GM21360 (cell line): ENCODE measurements at regions not wholly inside any gene's neighbourhood (a gene's known extent, or its start where the extent isn't known, plus 50 kb on each side); places are given as distances from the start of the nearest gene placed in this dataset.
"Not testable (repeated sequence)": the region's sequence is repeated elsewhere in the genome, so short reads cannot be mapped to it uniquely, and the experiment has no call there.

ENCODE experiments used
- ATAC-seq: cut with Tn5 transposase; IDR thresholded peaks from one replicate; pipeline ENCODE4 v1.9.1; 2021; ENCODE audit warnings: mild to moderate bottlenecking, moderate library complexity; ENCODE audit not compliant: unreplicated experiment

GRCh38 chr13:90246687-90247345 lies 1100.7 kb upstream of the MIR17HG start:
- no peak for ATAC-seq

GRCh38 chr13:90253806-90254205 lies 1093.7 kb upstream of the MIR17HG start:
- ATAC-seq = no peak

- no peak for ATAC-seq
Measured at GRCh38 chr13:90254437-90254836, 1093.0 kb upstream of the MIR17HG start.

GRCh38 chr13:90256746-90257145 lies 1090.7 kb upstream of the MIR17HG start:
- ATAC-seq = no peak

GRCh38 chr13:90258129-90258528 lies 1089.4 kb upstream of the MIR17HG start:
- no peak for ATAC-seq

GRCh38 chr13:90261343-90261742 lies 1086.1 kb upstream of the MIR17HG start:
- ATAC-seq = no peak

GRCh38 chr13:90270226-90270625 lies 1077.3 kb upstream of the MIR17HG start:
- no peak for ATAC-seq

- no peak for ATAC-seq
Measured at GRCh38 chr13:90272356-90272755, 1075.1 kb upstream of the MIR17HG start.

GRCh38 chr13:90276216-90276615 lies 1071.3 kb upstream of the MIR17HG start:
- ATAC-seq = no peak

- not testable (repeated sequence) for ATAC-seq
Measured at GRCh38 chr13:90278231-90278630, 1069.3 kb upstream of the MIR17HG start.

GRCh38 chr13:90281709-90282108 lies 1065.8 kb upstream of the MIR17HG start:
- ATAC-seq = no peak

GRCh38 chr13:90287521-90287920 lies 1060.0 kb upstream of the MIR17HG start:
- no peak for ATAC-seq

- ATAC-seq = no peak
Measured at GRCh38 chr13:90293793-90294361, 1053.6 kb upstream of the MIR17HG start.

GRCh38 chr13:90299238-90299637 lies 1048.2 kb upstream of the MIR17HG start:
- no peak for ATAC-seq

- no peak for ATAC-seq
Measured at GRCh38 chr13:90300015-90300414, 1047.5 kb upstream of the MIR17HG start.

- no peak for ATAC-seq
Measured at GRCh38 chr13:90302107-90302506, 1045.4 kb upstream of the MIR17HG start.

- no peak for ATAC-seq
Measured at GRCh38 chr13:90305796-90306195, 1041.7 kb upstream of the MIR17HG start.

- ATAC-seq = no peak
Measured at GRCh38 chr13:90307136-90307535, 1040.4 kb upstream of the MIR17HG start.

- no peak for ATAC-seq
Measured at GRCh38 chr13:90308249-90308648, 1039.2 kb upstream of the MIR17HG start.

GRCh38 chr13:90311929-90312328 lies 1035.6 kb upstream of the MIR17HG start:
- no peak for ATAC-seq

- ATAC-seq = no peak
Measured at GRCh38 chr13:90315061-90315460, 1032.4 kb upstream of the MIR17HG start.

- ATAC-seq = no peak
Measured at GRCh38 chr13:90320664-90321063, 1026.8 kb upstream of the MIR17HG start.
